NCI-H2107 (cell line): ENCODE measurements at regions not wholly inside any gene's neighbourhood (a gene's known extent, or its start where the extent isn't known, plus 50 kb on each side); places are given as distances from the start of the nearest gene placed in this dataset.
"Not testable (repeated sequence)": the region's sequence is repeated elsewhere in the genome, so short reads cannot be mapped to it uniquely, and the experiment has no call there.

ENCODE experiments used
- DNase-seq: peaks from one replicate; lab custom pipeline; 2025; lab: John Stamatoyannopoulos, UW

DNA sequence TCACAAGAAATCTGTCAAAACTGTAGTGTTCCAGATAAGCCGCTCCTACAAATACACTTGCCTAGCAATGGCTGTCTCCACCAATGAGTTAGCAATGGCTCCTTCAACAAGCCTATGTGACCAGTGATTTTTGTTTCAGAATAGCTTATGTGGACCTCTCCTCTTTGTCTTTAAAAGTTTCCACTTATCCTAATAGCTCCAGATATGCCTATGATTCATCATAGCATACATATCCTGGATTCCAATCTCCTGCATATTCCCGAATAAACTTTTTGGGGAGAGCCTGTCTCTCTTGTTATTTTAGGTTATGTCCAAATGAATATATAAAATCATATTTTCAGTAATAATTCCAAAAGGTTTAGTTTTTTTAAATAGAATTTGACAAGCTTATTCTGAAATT, 510.6 kb downstream of the ARL4A start:
- DNase-seq, result no peak

DNA sequence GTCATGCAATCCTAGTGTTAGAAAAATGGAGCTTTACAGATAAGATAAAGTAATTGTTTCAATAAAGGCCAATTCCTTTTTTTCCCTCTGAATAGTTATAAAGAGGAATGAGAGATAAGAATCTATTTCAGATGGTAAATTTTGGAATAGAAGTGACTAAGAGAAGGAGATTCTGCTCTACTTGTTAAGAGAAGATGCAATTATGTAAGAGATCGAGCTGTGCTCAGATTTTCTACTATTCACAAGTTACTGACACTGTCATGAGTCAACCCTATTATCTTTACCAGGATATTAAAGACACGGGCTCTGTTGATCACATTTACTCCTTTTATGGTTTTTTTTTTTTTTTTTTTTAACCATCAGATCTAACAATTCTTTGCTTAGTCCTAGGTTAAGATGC, 511.3 kb downstream of the ARL4A start:
- no peak for DNase-seq

DNA sequence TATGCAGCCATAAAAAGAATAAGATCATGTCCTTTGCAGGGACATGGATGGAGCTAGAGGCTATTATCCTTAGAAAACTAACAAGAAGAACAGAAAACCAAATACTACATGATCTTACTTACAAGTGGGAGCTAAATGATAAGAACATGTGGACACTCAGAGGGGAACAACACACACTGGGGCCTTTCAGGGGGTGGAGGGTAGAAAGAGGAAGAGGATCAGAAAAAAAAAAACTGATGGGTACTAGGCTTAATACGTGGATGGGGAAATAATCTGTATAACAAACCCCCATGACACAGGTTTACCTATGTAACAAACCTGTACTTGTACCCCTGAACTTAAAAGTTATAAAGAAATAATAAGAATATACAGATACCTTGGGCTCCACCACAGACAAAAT, 514.2 kb downstream of the ARL4A start:
- DNase-seq, result no peak

DNA sequence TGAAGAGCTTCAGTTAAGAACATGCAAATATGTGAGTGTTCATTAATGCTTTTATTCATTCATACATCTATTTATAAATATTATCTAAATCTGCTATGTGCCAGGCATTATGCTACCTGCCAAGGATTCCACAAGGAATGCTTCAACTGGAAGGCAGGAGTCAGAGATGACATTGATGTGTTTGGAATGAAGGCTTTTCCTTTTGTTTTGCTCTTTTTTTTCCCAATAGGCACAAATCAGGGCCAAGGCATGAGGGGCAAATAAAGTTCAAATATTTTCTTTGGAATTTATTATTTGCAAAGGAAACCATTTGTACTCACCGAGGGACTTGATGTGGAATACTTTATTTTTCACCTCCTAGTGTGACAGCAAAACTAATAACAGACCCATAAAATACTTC, 530.3 kb downstream of the ARL4A start:
- DNase-seq, result no peak

DNA sequence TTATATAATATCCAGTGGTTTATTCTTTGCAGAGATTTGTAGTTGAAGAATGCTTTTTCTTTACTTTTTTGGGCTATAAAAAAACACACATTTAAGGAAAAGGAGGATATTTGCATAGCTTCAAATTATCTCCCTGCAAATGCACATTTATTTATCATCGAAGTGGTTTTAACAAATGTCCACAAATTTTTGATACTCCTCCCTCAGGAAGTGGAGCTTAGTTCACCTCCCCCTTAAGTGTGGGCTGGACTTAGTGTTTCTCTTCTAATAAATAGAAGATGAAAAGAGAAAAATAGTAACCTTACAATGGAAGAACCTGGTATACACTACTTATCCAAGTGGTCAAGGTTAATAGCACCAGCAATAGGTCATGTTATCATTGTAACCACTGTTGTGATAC, 537.6 kb downstream of the ARL4A start:
- no peak for DNase-seq

DNA sequence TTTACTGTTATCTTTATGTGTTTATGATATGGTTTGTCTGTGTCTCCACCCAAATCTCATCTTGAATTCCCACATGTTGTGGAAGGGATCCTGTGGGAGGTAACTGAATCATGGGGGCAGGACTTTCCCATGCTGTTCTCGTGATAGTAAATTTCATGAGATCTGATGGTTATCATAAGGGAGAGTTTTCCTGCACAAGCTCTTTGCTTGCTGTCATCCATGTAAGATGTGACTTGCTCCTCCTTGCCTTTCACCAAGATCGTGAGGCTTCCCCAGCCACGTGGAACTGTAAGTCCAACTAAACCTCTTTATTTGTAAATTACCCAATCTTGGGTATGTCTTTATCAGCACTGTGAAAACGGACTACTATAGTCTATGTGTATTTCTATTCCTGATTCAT, 539.0 kb downstream of the ARL4A start:
- DNase-seq, result no peak

DNA sequence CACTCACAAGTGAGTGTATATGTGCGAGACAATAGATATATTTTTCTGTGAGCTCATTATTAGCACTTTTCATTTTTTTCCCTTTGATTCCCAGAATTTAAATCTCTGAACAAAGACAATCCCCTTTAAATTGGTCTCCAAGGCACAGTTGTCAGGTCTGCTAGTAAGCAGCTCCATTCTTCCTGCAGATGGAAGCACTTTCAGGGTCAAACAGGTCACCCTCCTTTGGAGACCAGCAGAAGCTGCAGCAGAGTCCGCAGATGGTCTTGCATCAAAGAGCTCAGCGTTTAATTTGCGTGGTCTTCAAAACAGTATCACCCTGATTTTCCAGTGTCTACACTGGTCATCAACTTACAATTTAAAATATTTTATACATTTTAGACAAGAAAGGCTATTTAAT, 543.8 kb downstream of the ARL4A start:
- DNase-seq, result no peak

DNA sequence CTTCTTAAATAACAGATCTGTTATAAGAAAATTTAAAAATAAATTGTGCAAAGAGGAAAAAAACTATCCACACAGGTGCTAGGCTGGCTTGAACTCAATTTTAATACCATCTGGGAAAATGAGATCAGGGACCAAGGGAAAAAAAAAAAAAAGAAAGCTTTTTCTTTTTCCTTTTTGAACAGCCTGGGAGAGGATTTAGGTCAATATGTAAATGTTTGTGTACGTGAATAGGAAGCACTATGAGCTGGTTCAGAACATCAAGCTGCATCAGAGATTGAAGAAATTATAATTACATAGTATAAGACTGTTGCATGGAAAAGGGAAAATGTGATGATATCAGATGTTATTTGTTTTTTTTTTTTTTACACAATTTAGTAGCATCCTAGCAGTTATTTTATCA, 548.0 kb downstream of the ARL4A start:
- no peak for DNase-seq

DNA sequence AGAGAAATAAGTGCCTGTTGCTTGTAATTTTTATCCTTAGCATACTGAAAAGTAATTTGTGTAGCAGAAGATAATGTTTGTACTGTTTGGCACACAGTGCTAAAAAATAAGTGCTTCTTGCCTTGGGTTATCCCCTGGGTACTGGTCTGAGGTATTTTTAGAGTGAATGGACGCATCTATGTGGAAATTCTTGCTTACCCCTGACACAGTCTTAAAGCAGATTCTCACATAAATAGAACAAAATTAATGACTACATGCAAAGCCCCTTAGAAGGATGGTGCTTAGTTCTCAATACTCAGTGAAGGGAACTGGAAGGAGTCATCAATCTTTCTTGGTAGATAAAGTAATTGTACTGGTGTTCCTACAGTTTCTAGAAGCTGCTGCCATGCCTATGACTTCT, 548.6 kb downstream of the ARL4A start:
- DNase-seq, result no peak

DNA sequence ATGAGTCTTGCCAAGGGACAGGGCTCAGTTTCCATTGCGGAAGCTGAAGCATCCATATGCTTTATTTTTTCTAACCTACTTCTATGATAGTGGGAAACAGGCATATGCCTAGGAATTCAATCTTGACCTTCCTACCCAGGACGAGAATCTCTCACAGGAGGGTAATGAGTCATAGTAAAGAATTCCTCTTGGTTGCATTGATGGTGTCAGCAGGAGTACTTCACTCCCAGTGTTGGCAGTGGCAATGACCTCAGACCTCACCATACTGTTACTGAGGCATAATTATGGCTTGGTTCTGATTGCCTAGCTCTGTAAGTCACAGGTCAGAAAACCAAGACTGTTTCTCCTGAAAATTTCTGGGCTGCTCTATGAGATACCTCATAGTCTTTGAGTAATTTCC, 552.9 kb downstream of the ARL4A start:
- DNase-seq, result no peak

DNA sequence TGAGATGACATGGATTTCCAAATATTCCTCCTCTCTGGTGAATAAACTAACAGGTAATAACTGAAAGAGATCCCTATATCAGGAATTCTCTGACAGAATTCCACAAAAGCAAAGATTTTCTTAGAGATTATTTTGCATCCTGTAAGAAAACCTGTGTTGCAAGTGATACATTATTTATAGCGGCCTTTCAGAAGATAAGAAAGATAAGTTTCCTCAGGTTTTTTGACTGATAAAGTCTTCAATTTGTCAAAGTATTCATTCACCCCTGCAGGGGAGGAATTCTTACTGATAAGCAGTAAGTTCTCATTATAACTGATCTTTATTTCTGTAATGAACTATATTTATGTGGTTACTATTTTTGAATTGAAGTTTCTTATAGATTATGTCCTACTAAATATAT, 554.0 kb downstream of the ARL4A start:
- DNase-seq, result no peak

DNA sequence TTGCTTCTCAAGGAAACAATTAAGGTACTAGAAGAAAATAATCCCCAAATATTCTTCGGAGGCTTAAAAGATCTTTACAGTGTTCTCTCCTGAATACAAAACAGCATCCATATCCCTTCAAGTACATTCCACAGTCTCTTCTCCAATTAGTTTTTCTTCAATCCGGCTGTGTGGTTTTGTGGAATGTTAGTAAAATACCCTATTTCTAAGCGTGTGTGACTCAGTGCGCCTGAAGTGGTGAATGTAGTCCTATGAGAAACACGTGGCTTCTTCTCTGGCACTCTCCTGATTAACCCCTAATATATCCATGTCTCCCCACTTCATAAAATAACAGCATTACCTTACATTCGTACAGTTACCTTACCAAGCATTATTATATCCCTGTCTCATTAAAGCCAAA, 570.2 kb downstream of the ARL4A start:
- no peak for DNase-seq

DNA sequence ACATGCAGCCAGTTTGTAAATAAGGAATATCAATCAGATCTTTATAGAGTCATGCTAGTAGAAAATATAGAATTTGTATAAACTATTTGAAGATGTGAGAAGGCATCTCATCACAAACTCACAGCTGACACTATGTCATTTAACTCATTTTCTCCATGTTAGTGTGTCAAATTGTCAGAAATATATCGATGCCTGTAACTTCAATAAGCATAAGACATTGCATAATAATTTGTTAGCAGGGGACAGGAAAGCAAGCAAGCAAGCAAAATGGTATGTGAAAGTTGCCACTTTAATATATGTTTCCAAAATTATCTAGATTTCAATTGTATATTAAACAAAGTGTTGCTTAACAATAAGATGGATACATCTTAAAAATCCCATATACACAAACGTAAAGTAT, 571.0 kb downstream of the ARL4A start:
- DNase-seq, result no peak

DNA sequence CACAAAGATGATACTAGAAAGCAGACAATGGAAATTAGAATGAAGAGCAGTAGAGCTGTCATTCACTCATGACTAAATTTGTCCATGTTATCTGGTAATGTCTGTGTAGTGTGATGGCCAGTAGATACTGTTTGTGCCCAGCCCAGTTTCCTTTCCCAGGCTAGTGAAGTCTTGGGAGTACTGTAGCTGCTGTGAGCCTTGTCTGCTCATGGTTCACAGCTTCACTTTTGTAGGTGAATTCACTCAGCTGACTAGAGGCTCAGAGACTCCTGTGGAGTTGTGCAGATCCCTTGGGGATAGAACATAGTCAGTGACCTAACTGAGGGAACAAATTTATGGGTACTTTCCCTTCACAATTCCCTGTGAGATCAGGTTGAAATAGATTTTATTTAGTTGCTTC, 572.5 kb downstream of the ARL4A start:
- DNase-seq, result no peak

DNA sequence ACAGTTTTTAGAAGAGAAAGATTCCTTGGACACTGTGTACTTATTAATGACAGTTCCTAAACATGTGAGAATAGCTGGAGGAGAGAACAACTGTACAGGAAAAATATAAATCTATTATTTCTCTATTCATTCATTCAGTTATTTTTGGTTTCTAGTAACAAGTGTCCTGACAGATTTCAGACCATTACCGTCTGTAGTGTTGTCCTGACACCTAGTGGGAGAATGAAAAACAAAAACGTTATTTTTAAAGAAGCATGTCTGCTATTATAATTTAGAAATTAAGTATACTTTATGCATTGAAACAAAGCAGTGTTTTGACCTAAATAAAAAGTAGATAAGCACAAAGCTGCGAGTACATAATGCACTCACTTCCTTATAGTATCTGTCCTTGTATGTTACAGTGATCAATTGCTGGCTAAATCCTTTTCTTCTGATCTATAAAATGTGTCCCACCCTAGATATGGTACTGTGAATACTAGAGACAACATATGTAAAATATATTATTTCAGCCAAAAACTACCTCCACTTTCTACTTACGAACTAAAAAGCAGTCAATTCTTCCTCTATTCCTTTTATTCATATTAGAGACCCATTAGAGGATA, 575.6 kb downstream of the ARL4A start:
- DNase-seq, result peak; percentile 16

DNA sequence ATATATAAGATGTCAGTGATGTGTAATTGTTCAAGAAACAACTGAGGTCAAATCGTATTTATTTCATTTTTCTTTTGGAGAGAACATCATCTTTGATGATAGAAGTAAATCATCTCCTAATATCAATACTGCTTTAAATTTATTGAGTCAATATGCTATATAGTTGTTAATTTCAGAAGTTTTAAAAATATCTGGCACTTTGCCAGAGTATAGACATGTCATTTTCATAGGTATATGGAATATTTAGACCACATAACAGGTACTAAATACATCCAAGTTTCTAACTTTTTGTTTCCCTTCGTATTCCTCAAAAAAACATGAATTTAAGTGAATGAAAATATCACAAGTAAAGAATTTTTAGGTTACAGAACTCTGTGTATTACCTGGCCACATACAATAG, 577.8 kb downstream of the ARL4A start:
- no peak for DNase-seq

DNA sequence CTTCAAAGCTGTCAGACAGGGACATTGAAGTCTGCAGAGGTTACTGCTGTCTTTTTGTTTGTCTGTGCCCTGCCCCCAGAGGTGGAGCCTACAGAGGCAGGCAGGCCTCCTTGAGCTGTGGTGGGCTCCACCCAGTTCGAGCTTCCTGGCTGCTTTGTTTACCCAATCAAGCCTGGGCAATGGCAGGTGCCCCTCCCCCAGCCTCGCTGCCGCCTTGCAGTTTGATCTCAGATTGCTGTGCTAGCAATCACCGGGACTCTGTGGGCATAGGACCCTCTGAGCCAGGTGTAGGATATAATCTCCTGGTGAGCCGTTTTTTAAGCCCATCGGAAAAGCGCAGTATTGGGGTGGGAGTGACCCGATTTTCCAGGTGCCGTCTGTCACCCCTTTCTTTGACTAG, 586.8 kb downstream of the ARL4A start:
- DNase-seq, result not testable (repeated sequence)

DNA sequence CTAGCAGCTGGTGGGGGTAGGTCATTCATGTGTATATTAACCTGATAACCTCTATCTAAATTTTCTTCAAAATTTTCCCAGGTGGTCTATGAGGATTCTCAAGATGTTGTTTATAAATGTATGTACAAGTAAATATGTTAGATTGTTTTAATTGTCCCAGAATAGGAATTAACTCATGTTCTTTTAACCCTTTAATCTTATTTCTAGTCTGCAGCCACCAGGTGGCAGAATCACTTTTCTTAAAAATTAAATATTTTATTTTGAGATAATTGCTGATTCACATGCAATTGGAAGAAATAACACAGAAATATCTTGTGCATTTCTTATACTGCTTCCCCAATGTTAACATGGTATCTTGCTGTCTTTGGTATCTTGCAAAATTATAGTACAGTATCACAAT, 589.5 kb downstream of the ARL4A start:
- no peak for DNase-seq

DNA sequence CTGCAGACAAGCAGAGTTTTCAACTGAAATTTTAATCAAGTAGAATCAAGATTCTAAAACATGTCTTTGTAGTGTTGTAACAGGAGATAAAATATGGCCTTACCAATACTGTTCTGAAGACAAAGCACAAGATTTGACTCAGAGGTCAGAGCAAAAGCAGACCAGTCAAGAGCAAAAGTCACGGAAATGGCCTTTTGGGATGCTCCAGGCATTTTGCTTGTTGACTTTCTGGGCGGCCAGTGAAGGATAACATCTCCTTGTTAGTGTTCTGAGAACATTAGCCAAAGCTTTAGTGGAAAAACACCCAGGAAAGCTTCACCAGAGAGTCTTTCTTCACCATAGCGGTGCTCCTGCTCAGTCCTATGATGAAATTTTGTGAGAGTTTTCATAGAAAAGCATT, 590.6 kb downstream of the ARL4A start:
- DNase-seq, result no peak

DNA sequence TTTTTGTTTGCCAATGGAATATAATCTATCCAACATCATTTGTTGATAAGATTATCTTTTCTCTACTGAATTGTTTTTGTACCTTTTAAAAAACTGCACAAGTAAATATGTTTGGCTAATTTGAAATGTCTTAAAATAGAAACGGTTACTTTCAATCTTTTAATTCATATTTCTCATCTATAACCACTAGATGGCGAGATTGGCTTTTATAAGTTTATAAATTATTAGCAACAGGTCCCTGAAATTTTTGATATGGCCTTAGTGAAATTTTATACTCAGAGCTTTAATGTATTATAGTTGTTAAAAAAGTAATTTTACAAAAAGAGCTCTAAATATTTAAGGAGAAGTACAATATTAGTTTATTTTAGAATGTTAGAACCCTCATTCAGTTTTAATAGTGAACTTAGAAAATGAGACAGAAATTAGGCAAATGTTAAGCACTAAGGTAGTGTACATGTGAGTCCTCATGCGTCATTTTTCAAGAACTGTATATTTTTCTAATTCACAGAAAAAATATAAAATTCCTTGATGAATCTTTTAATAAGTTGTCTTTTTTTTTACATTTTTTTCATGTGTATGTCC, 592.5 kb downstream of the ARL4A start:
- DNase-seq, result peak; percentile 47

DNA sequence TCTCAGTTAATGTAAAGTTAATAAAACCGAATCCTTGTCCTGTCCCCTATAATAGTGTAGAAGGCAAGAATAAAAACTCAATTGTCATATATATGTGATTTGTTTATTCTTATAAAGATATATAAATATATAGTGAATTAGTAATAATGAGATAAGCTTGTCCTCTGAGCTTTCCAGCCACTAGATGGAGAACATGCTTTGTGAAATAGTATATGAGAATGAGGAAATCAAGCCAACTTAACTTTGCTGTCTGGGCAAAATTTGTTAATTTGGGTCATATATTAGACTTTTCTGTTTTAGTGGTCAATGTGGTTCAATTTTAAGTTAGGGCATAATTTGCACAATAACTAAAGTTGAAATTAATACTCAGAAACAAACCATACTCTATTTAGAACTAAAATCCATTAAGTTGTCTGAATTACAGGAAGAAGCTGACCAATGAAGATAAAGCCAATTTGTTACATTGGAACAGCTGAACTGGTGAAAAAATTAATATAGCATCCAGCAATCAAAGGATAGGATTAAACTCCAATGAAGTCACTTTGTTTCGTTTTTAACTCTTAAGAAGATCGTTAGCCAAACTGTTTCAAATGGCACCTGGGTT, 595.0 kb downstream of the ARL4A start:
- peak; percentile 14 for DNase-seq

DNA sequence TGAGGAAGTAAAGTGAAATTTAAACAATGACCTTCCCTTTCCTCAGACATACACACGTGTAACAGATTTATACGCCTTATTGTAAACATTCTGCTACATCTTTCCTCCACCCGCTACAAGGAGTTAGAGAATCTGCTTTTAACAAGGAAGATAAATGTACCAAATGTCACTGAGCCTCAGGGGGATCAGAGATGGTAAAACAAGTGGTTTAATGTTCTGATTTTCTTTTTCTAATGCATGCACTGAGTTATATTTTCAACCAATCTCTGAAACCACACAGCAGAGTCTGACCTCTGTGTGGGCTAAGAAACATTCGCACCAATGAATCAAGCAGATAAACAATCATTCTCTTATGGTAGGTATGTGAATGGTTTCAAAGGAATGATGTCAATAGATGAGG, 599.5 kb downstream of the ARL4A start:
- DNase-seq, result no peak

DNA sequence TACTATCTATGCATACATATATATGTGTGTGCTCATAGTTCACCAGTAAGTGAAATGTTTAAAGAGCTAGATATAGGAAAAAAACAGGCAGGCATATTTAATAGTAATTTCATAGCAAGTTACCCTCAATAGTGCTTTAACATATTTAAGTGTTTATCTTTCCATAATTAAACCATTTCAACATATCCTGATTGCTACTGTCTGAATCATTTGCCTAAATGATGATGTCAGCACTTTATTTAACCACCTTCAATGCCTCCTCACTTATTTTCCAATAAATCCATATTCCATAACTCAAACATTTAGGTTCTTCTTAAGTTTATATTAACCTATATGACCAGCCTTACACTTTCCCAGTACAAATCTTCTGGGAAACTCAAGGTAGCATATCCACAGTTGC, 601.1 kb downstream of the ARL4A start:
- DNase-seq, result no peak

DNA sequence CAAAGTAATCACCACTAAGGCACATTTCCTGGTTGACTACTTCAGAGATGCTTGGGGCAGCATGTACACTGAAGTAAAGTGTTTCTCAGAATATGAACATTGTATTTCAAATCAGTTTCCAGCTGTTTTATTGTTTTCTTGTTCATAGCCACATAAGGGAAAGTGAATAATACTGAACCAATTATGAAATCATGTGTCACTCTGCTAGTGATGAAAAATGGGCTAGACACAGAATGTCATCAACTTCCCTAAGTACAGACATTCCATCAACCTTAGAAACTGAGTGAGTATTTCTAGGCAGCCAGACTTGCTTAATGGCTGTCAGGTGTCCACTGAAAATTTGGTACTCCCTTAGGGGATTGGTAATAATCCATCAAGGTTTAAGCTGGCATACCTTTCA, 603.5 kb downstream of the ARL4A start:
- DNase-seq, result no peak
